Endothelial cell of umbilical vein (primary cell): ENCODE measurements at regions not wholly inside any gene's neighbourhood (a gene's known extent, or its start where the extent isn't known, plus 50 kb on each side); places are given as distances from the start of the nearest gene placed in this dataset.

Source experiments
- BruUV-seq: library from RNA; stranded (reverse); fragments of 400-500 nt; replicated peaks from 2 replicates; lab custom pipeline; 2021; lab: Mats Ljungman, UMichigan
- CTCF ChIA-PET: fragments of 300-600, 350-600 bp; sonication (Branson Sonifier 250); formaldehyde crosslinking; loops from one replicate; lab custom pipeline; 2021; ENCODE audit warnings: antibody characterized with exemption, inconsistent platforms; lab: Charles Lee
- POLR2A ChIA-PET: fragments of 300-600, 350-600 bp; sonication (Branson Sonifier 250); formaldehyde crosslinking; loops from one replicate; lab custom pipeline; 2021; ENCODE audit warnings: antibody characterized with exemption, inconsistent platforms; lab: Charles Lee
- DNase-seq: peaks from one replicate; pipeline ENCODE4 v3.0.0-alpha.2; 2011; ENCODE audit warnings: low read depth, low spot score
- FAIRE-seq: peaks from 2 replicates; lab custom pipeline; 2011; peaks lifted over from hg19 to GRCh38; lab: Jason Lieb, UNC
- H2AFZ ChIP-seq: 2 replicates; pipeline ENCODE4 v1.6.0; 2012; ENCODE audit warnings: low read depth, low read length, control low read depth, inconsistent platforms
- H3K27ac ChIP-seq: 2 replicates; pipeline ENCODE4 v1.5.1; 2011; ENCODE audit warnings: low read depth, mild to moderate bottlenecking, control low read depth, low read length, moderate library complexity; ENCODE audit not compliant: insufficient read depth
- H3K27me3 ChIP-seq, 2 experiments: 2 replicates each; pipeline versions ENCODE4 v1.6.0 to v1.6.1; 2011; ENCODE audit warnings: low read length in 2 of 2, mixed read lengths in 1 of 2; ENCODE audit not compliant: control insufficient read depth in 2 of 2, insufficient read depth in 2 of 2
- H3K36me3 ChIP-seq, 2 experiments: 2 replicates in 1 of 2; 3 replicates in 1 of 2; pipeline ENCODE4 v1.5.1; 2011; ENCODE audit warnings: low read length in 2 of 2, mild to moderate bottlenecking in 1 of 2, moderate library complexity in 1 of 2; ENCODE audit not compliant: control insufficient read depth in 2 of 2, insufficient read depth in 2 of 2; ENCODE audit errors: extremely low read depth in 1 of 2
- H3K4me1 ChIP-seq: 3 replicates; pipeline ENCODE4 v1.5.1; 2011; ENCODE audit warnings: mild to moderate bottlenecking, low read length; ENCODE audit not compliant: control insufficient read depth, insufficient read depth; ENCODE audit errors: extremely low read depth
- H3K4me2 ChIP-seq: 2 replicates; pipeline ENCODE4 v1.6.1; 2011; ENCODE audit warnings: low read length, control low read depth, mixed read lengths; ENCODE audit not compliant: insufficient read depth
- H3K4me3 ChIP-seq, 3 experiments: fragments of 200-600 bp in 1 of 3; sonication (generic), shearing (Covaris generic) in 1 of 3; replicated peaks in 1 of 3; 2 replicates each; pipeline ENCODE4 v1.5.1; 2011 to 2016; ENCODE audit warnings: control low read depth in 3 of 3, low read length in 3 of 3, mild to moderate bottlenecking in 2 of 3, inconsistent platforms in 1 of 3, low read depth in 1 of 3, moderate library complexity in 1 of 3; ENCODE audit not compliant: insufficient read depth in 1 of 3
- H3K79me2 ChIP-seq: 2 replicates; pipeline ENCODE4 v1.6.0; 2012; ENCODE audit warnings: low read length, inconsistent platforms; ENCODE audit not compliant: control insufficient read depth, insufficient read depth
- H3K9ac ChIP-seq: replicated peaks from 2 replicates; pipeline ENCODE3; 2011; ENCODE audit warnings: low read length, control low read depth; ENCODE audit not compliant: insufficient read depth; ENCODE audit errors: extremely low read depth
- H3K9me1 ChIP-seq: replicated peaks from 3 replicates; pipeline ENCODE4 v1.6.0; 2011; ENCODE audit warnings: mild to moderate bottlenecking, low read length; ENCODE audit not compliant: control insufficient read depth, insufficient read depth; ENCODE audit errors: extremely low read depth
- H3K9me3 ChIP-seq: replicated peaks from 2 replicates; pipeline ENCODE4 v1.5.1; 2012; ENCODE audit warnings: low read length, inconsistent platforms; ENCODE audit not compliant: control insufficient read depth, insufficient read depth
- H4K20me1 ChIP-seq: replicated peaks from 2 replicates; pipeline ENCODE3; 2011; ENCODE audit warnings: mild to moderate bottlenecking, low read length; ENCODE audit not compliant: control insufficient read depth, insufficient read depth; ENCODE audit errors: extremely low read depth
- EZH2 ChIP-seq: IDR thresholded peaks from 2 replicates; pipeline ENCODE4 v1.6.1; 2012; ENCODE audit warnings: borderline replicate concordance, low read depth, mild to moderate bottlenecking, moderate library complexity, low read length, inconsistent platforms; ENCODE audit not compliant: severe bottlenecking
- FOS ChIP-seq: IDR thresholded peaks from 2 replicates; pipeline ENCODE4 v1.6.1; 2011; ENCODE audit warnings: mild to moderate bottlenecking, low read length, moderate library complexity, borderline replicate concordance; ENCODE audit not compliant: insufficient read depth
- GATA2 ChIP-seq: IDR thresholded peaks from 2 replicates; pipeline ENCODE4 v1.7.0; 2011; ENCODE audit warnings: low read depth, mild to moderate bottlenecking, moderate library complexity, mixed read lengths, low read length; ENCODE audit not compliant: insufficient read length, insufficient read depth
- JUN ChIP-seq: IDR thresholded peaks from 2 replicates; pipeline ENCODE4 v1.6.1; 2011; ENCODE audit warnings: borderline replicate concordance, low read depth; ENCODE audit not compliant: insufficient read length, insufficient read depth
- MYC ChIP-seq: IDR thresholded peaks from one replicate; pipeline ENCODE4 v1.6.1; 2011; ENCODE audit warnings: mild to moderate bottlenecking, low read depth, low read length
- POLR2A ChIP-seq: IDR thresholded peaks from 2 replicates; pipeline ENCODE4 v1.6.1; 2012; ENCODE audit warnings: low read depth, mild to moderate bottlenecking, control low read depth, low read length
- POLR2AphosphoS5 ChIP-seq: IDR thresholded peaks from 2 replicates; pipeline ENCODE4 v1.6.1; 2012; ENCODE audit warnings: low read depth, mild to moderate bottlenecking, control low read depth, low read length, moderate library complexity; ENCODE audit not compliant: insufficient read depth
- dilution Hi-C: fragments of 300-500 bp; cut with MboI; formaldehyde crosslinking; loops from one replicate; pipeline ENCODE4 v1.15.0; 2019; ENCODE audit warnings: low sequenced_read_pairs; ENCODE audit not compliant: extremely low pct_ligation_motif_present
- intact Hi-C: fragments of 100-400 bp; cut with micrococcal nuclease; formaldehyde crosslinking; loops from one replicate; pipeline ENCODE4 v1.10.0; 2022
- TF ChIP-seq, protein P1 (sequence below): IDR thresholded peaks from 2 replicates; pipeline ENCODE4 v1.6.1; 2011; ENCODE audit not compliant: insufficient read depth, insufficient read length
- TF ChIP-seq, protein P2 (sequence below), 2 donors: IDR thresholded peaks; 1 replicate in 1 of 2; 2 replicates in 1 of 2; pipeline ENCODE4 v1.5.1; 2011; ENCODE audit warnings: low read length in 2 of 2, mild to moderate bottlenecking in 2 of 2, moderate library complexity in 2 of 2, control low read depth in 1 of 2, inconsistent platforms in 1 of 2, low read depth in 1 of 2; ENCODE audit not compliant: insufficient read depth in 1 of 2; ENCODE audit errors: extremely low read depth in 1 of 2

GRCh38 chr12:72203764-72204335 lies 68.3 kb upstream of the TRHDE start:
- POLR2A ChIA-PET, result no interaction called here
- no peak overlapping the region for H3K4me3 ChIP-seq
- dilution Hi-C loops (no loop called here), intact Hi-C loops (no loop called here)
- CTCF ChIA-PET, result no interaction called here
- TF ChIP-seq POLR2AphosphoS5 (no peak), EZH2 (no peak), MYC (no peak), POLR2A (no peak), GATA2 (no peak), FOS (no peak), JUN (no peak)
- TF ChIP-seq, protein P1, sequence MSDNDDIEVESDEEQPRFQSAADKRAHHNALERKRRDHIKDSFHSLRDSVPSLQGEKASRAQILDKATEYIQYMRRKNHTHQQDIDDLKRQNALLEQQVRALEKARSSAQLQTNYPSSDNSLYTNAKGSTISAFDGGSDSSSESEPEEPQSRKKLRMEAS, result no peak
- TF ChIP-seq, protein P2, sequence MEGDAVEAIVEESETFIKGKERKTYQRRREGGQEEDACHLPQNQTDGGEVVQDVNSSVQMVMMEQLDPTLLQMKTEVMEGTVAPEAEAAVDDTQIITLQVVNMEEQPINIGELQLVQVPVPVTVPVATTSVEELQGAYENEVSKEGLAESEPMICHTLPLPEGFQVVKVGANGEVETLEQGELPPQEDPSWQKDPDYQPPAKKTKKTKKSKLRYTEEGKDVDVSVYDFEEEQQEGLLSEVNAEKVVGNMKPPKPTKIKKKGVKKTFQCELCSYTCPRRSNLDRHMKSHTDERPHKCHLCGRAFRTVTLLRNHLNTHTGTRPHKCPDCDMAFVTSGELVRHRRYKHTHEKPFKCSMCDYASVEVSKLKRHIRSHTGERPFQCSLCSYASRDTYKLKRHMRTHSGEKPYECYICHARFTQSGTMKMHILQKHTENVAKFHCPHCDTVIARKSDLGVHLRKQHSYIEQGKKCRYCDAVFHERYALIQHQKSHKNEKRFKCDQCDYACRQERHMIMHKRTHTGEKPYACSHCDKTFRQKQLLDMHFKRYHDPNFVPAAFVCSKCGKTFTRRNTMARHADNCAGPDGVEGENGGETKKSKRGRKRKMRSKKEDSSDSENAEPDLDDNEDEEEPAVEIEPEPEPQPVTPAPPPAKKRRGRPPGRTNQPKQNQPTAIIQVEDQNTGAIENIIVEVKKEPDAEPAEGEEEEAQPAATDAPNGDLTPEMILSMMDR (IDR thresholded peaks at IDR 0.05; ENCODE audit: extremely low read depth in 1 of 2, insufficient read depth in 1 of 2, low read depth in 1 of 2, low read length in 2 of 2), result no peak
- no peak overlapping the region for H2AFZ ChIP-seq
- FAIRE-seq (no peak), DNase-seq (no peak)
- no peak overlapping the region for H3K9ac ChIP-seq
- no peaks in the 10 kb centered on the region for H4K20me1 ChIP-seq
- no peaks in the 10 kb centered on the region for H3K79me2 ChIP-seq
- no peak overlapping the region for H3K4me2 ChIP-seq
- H3K9me1 ChIP-seq, result no peaks in the 10 kb centered on the region
- H3K27ac ChIP-seq, result no peak overlapping the region
- H3K27me3 ChIP-seq, result no peaks in the 10 kb centered on the region
- peaks cover 2% of the 10 kb centered on the region for H3K9me3 ChIP-seq
- BruUV-seq, result no TSS peak
- no peaks in the 10 kb centered on the region for H3K36me3 ChIP-seq
- H3K4me1 ChIP-seq, result no peaks in the 10 kb centered on the region
